K562 (cell line): ENCODE measurements at regions not wholly inside any gene's neighbourhood (a gene's known extent, or its start where the extent isn't known, plus 50 kb on each side); places are given as distances from the start of the nearest gene placed in this dataset.

Source experiments
- ATAC-seq: fragments of 200-7000 bp; cut with Tn5 transposase; 3 replicates; pipeline ENCODE4 v1.9.1; 2020; ENCODE audit warnings: moderate library complexity
- BruUV-seq: library from RNA; stranded (reverse); fragments of 400-500 nt; replicated peaks from 2 replicates; lab custom pipeline; 2021; lab: Mats Ljungman, UMichigan
- CTCF ChIA-PET: fragments of 300-600 bp; formaldehyde crosslinking; extraction: SDS; loops from one replicate; lab custom pipeline; 2021; ENCODE audit warnings: low intra/inter-chr PET ratio; lab: Yijun Ruan, JAX
- POLR2A ChIA-PET: fragments of 300-600, 350-650 bp; sonication (Branson Sonifier 250); formaldehyde crosslinking; extraction: SDS; loops from one replicate; lab custom pipeline; 2021; ENCODE audit warnings: antibody characterized with exemption, inconsistent platforms; lab: Yijun Ruan, JAX
- DNase-seq, 4 experiments: peaks; one replicate each; pipeline versions ENCODE4 v3.0.0 to v3.0.0-alpha.2; 2011 to 2018; ENCODE audit warnings: low spot score in 3 of 4, mixed read lengths in 3 of 4; ENCODE audit errors: extremely low read depth in 1 of 4
- FAIRE-seq: peaks from 2 replicates; lab custom pipeline; 2011; peaks lifted over from hg19 to GRCh38; lab: Jason Lieb, UNC
- H2AFZ ChIP-seq: 2 replicates; pipeline ENCODE4 v1.6.0; 2011; ENCODE audit warnings: low read depth, low read length, control low read depth, inconsistent platforms
- H3K27ac ChIP-seq: fragments of 200-600 bp; 3 replicates; pipeline ENCODE4 v1.8.0; 2011; ENCODE audit warnings: low read depth, mild to moderate bottlenecking, control low read depth, inconsistent platforms, low read length, moderate library complexity, mixed read lengths; ENCODE audit errors: extremely low read depth
- H3K27me3 ChIP-seq, 2 experiments: fragments of 300-600 bp in 1 of 2; 2 replicates in 1 of 2; 3 replicates in 1 of 2; pipeline versions ENCODE4 v1.6.0 to v1.8.0; 2011; ENCODE audit warnings: inconsistent platforms in 2 of 2, low read length in 2 of 2, mild to moderate bottlenecking in 1 of 2, mixed read lengths in 1 of 2, moderate library complexity in 1 of 2; ENCODE audit not compliant: control insufficient read depth in 2 of 2, insufficient read depth in 2 of 2
- H3K36me3 ChIP-seq: fragments of 300-600 bp; 3 replicates; pipeline ENCODE4 v1.8.0; 2011; ENCODE audit warnings: mild to moderate bottlenecking, low read length, inconsistent platforms; ENCODE audit not compliant: control insufficient read depth, insufficient read depth
- H3K4me1 ChIP-seq, 2 experiments: fragments of 200-600 bp in 1 of 2; replicated peaks in 1 of 2; 2 replicates in 1 of 2; 3 replicates in 1 of 2; pipeline versions ENCODE4 v1.5.1 to v1.8.0; 2011; ENCODE audit warnings: inconsistent platforms in 2 of 2, low read length in 2 of 2, mild to moderate bottlenecking in 1 of 2, mixed read lengths in 1 of 2, moderate library complexity in 1 of 2; ENCODE audit not compliant: control insufficient read depth in 2 of 2, insufficient read depth in 2 of 2
- H3K4me2 ChIP-seq: 2 replicates; pipeline ENCODE4 v1.6.1; 2011; ENCODE audit warnings: low read length, control low read depth, inconsistent platforms, mixed read lengths; ENCODE audit not compliant: insufficient read depth
- H3K4me3 ChIP-seq: fragments of 200-600 bp; sonication (generic), shearing (Covaris generic); 2 replicates; pipeline ENCODE4 v1.5.1; 2016; ENCODE audit warnings: control low read depth, inconsistent platforms
- H3K79me2 ChIP-seq: fragments of 200-600 bp; 3 replicates; pipeline ENCODE4 v1.8.0; 2011; ENCODE audit warnings: low read length, inconsistent platforms; ENCODE audit not compliant: control insufficient read depth, insufficient read depth
- H3K9ac ChIP-seq, 2 experiments: 2 replicates each; pipeline versions ENCODE4 v1.6.0 to v1.6.1; 2011; ENCODE audit warnings: low read depth in 2 of 2, low read length in 2 of 2, control low read depth in 1 of 2, inconsistent platforms in 1 of 2, mild to moderate bottlenecking in 1 of 2, mixed read lengths in 1 of 2; ENCODE audit not compliant: insufficient read depth in 1 of 2
- H3K9me1 ChIP-seq: one replicate; pipeline ENCODE4 v1.6.0; 2011; ENCODE audit warnings: inconsistent platforms, mild to moderate bottlenecking, low read length, moderate library complexity; ENCODE audit not compliant: control insufficient read depth, insufficient read depth
- H3K9me3 ChIP-seq: replicated peaks from 2 replicates; pipeline ENCODE4 v1.5.1; 2011; ENCODE audit warnings: low read depth, low read length, inconsistent platforms; ENCODE audit not compliant: control insufficient read depth, insufficient read depth
- H4K20me1 ChIP-seq: replicated peaks from 2 replicates; pipeline ENCODE4 v1.6.1; 2011; ENCODE audit warnings: low read length, inconsistent platforms, mixed read lengths; ENCODE audit not compliant: control insufficient read depth, insufficient read depth
- ADNP ChIP-seq: fragments of 200-800 bp; sonication (Bioruptor generic); IDR thresholded peaks from 2 replicates; pipeline ENCODE4 v1.6.1; 2016; ENCODE audit warnings: missing genetic modification characterization, missing compliant biosample characterization
- CEBPB ChIP-seq: fragments of 450-650 bp; IDR thresholded peaks from 2 replicates; pipeline ENCODE4 v1.6.1; 2016; ENCODE audit warnings: missing genetic modification characterization, missing compliant biosample characterization
- CEBPG ChIP-seq, 3 experiments: fragments of 200-800 bp in 1 of 3; sonication (Bioruptor generic) in 1 of 3; sonication (generic) in 1 of 3; formaldehyde crosslinking in 1 of 3; IDR thresholded peaks in 2 of 3; conservative IDR thresholded peaks in 1 of 3; 2 replicates each; pipeline versions ENCODE4 v1.6.1 to v1.8.0; 2016 to 2022; ENCODE audit warnings: missing compliant biosample characterization in 2 of 3, missing genetic modification characterization in 2 of 3, mild to moderate bottlenecking in 1 of 3, missing genetic modification reagents in 1 of 3
- FOXP1 ChIP-seq: sonication (generic); formaldehyde crosslinking; IDR thresholded peaks from 2 replicates; pipeline ENCODE4 v1.8.0; 2022; ENCODE audit warnings: mild to moderate bottlenecking, missing genetic modification reagents
- HIVEP1 ChIP-seq: fragments of 250-450 bp; sonication (Bioruptor Pico); IDR thresholded peaks from 2 replicates; pipeline ENCODE4 v1.4.0; 2020; ENCODE audit warnings: mild to moderate bottlenecking
- PREB ChIP-seq: sonication (generic); formaldehyde crosslinking; IDR thresholded peaks from 2 replicates; pipeline ENCODE4 v1.8.1; 2023; ENCODE audit warnings: mild to moderate bottlenecking, missing genetic modification reagents
- RBM39 ChIP-seq: fragments of 200-400 bp; formaldehyde crosslinking; optimal IDR thresholded peaks from 2 replicates; pipeline ENCODE3; 2018; ENCODE audit warnings: low read depth, low read length
- SMARCB1 ChIP-seq: IDR thresholded peaks from 2 replicates; pipeline ENCODE4 v1.6.1; 2011; ENCODE audit warnings: improper control_type of control experiment, low read depth; ENCODE audit not compliant: insufficient read length
- TAF9B ChIP-seq: fragments of 450-650 bp; IDR thresholded peaks from 2 replicates; pipeline ENCODE4 v1.6.1; 2018; ENCODE audit warnings: mild to moderate bottlenecking; ENCODE audit not compliant: partially characterized antibody
- TEAD1 ChIP-seq, 2 experiments: fragments of 450-650 bp in 1 of 2; sonication (generic) in 1 of 2; formaldehyde crosslinking; IDR thresholded peaks; 2 replicates each; pipeline versions ENCODE4 v1.4.0 to v1.8.0; 2020 to 2022; ENCODE audit warnings: mild to moderate bottlenecking in 2 of 2, missing genetic modification reagents in 1 of 2
- ZNF589 ChIP-seq: fragments of 200-800 bp; sonication (Bioruptor generic); IDR thresholded peaks from 2 replicates; pipeline ENCODE4 v1.6.1; 2016; ENCODE audit warnings: low read depth, missing genetic modification characterization, missing compliant biosample characterization
- WGBS: fragments of 100-300 bp; shearing (Covaris generic); methylation state at CpG from one replicate; pipeline ENCODE4 v1.1.6; 2016; ENCODE audit warnings: low coverage, mixed read lengths; ENCODE audit not compliant: insufficient coverage; ENCODE audit errors: missing lambda C conversion rate; 5-methylcytosine and 5-hydroxymethylcytosine counted together
- in situ Hi-C: fragments of 300-500 bp; cut with MboI; formaldehyde crosslinking; loops from 4 replicates; pipeline ENCODE4 v1.15.0; 2018; ENCODE audit warnings: inconsistent platforms, mixed read lengths
- intact Hi-C: fragments of 100-400 bp; cut with micrococcal nuclease; formaldehyde crosslinking; loops from 2 replicates; pipeline ENCODE4 v1.14.2; 2022
- TF ChIP-seq, protein P1 (sequence below): fragments of 450-650 bp; IDR thresholded peaks from 2 replicates; pipeline ENCODE4 v1.6.1; 2016; ENCODE audit warnings: missing biosample characterization, missing genetic modification characterization

DNA sequence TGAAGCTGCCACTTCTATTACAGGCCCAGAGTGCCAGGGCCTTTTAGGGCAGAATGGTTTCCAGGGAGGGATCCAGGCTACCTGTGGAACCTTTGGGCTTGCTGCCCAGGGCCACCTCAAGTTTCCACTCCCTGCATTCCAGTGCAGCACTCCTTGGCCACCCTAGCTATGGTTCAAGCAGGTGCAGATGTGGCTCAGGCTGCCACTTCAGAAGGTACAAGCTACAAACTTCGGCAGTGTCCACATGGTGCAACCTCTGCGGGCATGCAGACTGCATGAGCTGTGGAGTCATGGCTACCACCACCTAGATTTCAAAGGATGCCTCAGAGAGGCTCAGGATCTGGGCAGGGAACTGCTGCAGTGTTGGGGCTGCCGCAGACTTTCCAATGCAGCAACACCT, 248.1 kb upstream of the UBE2E3 start (continued):
- no peak for TF ChIP-seq TEAD1 (CRISPR knock-in tag; IDR thresholded peaks at IDR 0.05)
- no peak for TF ChIP-seq RBM39
- no peak for TF ChIP-seq SMARCB1
- TF ChIP-seq ZNF589 (CRISPR knock-in tag), result no peak
- TF ChIP-seq, protein P1, sequence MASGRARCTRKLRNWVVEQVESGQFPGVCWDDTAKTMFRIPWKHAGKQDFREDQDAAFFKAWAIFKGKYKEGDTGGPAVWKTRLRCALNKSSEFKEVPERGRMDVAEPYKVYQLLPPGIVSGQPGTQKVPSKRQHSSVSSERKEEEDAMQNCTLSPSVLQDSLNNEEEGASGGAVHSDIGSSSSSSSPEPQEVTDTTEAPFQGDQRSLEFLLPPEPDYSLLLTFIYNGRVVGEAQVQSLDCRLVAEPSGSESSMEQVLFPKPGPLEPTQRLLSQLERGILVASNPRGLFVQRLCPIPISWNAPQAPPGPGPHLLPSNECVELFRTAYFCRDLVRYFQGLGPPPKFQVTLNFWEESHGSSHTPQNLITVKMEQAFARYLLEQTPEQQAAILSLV (tag), result no peak
- no peak for TF ChIP-seq ADNP
- no peak for TF ChIP-seq FOXP1 (CRISPR knock-in tag)
- TF ChIP-seq TAF9B, result no peak
- no peak for TF ChIP-seq PREB (CRISPR knock-in tag)

- Histone ChIP-seq H3K4me3 (no peak overlapping the region), H3K79me2 (no peaks in the 10 kb centered on the region), H3K4me1 (no peaks in the 10 kb centered on the region), H3K27ac (no peak overlapping the region), H3K9me1 (no peaks in the 10 kb centered on the region), H3K9ac (no peak overlapping the region), H4K20me1 (no peaks in the 10 kb centered on the region), H2AFZ (no peak overlapping the region), H3K9me3 (no peaks in the 10 kb centered on the region), H3K27me3 (no peaks in the 10 kb centered on the region), H3K36me3 (no peaks in the 10 kb centered on the region), H3K4me2 (no peak overlapping the region)
- in situ Hi-C loops (no loop called here), intact Hi-C loops (no loop called here)
- POLR2A ChIA-PET, result no interaction called here
- FAIRE-seq, result no peak
- CTCF ChIA-PET, result no interaction called here
- ATAC-seq, result no peak
- DNase-seq, result no peak
- no TSS peak for BruUV-seq
- TF ChIP-seq CEBPB (tag), result peak; percentile 72
- no peak for TF ChIP-seq HIVEP1 (CRISPR knock-in tag)
- TF ChIP-seq CEBPG (CRISPR knock-in tag; IDR thresholded peaks at IDR 0.05), result no peak
- TF ChIP-seq CEBPG (tag; conservative IDR thresholded peaks at IDR 0.05 in 1 of 2, IDR thresholded peaks at IDR 0.05 in 1 of 2), result 0 out of 4 replicates have a peak, but pooled peaks of 1 of the 2 experiments have one; percentile 21
- 14% methylated on average over 2 of the region's 2 CpGs for WGBS
Observed at GRCh38 chr2:180730976-180731375, 249.4 kb upstream of the UBE2E3 start.
